ENCODE measurements at regions not wholly inside any gene's neighbourhood (a gene's known extent, or its start where the extent isn't known, plus 50 kb on each side); places are given as distances from the start of the nearest gene placed in this dataset.

DNA sequence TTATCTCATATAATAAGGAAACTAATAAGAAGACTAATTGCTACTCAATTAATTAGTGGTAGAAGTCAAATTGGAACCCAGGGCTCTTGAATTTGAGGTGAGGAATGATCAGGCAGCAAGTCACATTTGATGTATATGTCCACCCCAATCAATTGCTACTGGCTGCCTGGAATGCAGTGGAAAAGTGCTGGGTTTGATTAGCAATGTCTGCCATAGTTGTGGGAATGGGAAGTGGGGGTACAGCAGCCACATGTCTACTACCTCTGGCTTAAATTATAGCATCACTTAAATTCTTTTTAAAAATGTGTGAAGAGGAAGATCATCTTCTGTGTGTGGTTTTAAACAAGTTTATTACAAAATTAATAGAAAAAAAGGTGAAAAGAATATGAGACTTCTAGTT, 50.8 kb upstream of the NAV2 start:
- no peak for DNase-seq

DNA sequence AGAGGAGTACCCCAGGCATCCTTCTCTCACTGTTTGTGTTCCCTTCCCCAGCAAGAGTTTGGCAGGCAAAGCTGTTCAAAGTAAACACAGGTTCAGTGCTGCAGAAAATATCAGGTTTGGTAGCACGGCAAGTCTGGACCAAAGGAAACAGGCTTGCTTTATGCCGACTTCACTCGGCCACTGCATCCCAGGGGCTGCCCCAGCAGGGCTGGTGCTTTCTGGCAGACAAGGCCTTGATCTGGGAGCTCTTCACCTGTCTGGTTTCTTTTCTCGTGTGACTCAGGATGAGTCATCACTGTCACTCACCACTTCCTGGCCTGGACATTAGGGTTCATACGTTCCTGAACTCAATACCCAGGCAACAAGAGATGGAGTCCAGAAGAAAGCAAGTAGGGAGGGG, 52.6 kb upstream of the NAV2 start:
- DNase-seq = no peak

DNA sequence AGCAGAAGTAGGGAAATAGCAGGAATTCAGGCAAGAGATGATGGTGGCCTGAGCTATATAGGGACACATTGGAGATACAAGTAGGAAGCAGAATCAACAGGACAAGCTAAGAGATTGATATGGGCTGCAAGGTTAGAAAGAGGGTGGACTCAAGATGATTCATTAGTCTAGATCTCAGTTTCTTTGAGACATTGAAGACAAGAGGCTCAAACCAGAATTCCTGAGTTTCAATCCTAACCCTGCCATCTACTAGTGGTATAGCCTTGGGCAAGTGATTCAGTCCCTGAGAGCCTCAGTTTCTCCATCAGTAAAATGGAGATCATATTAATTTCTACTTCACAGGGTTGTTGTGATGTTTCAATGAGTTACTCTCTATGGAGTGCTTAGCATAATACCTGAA, 53.1 kb upstream of the NAV2 start:
- no peak for DNase-seq

DNA sequence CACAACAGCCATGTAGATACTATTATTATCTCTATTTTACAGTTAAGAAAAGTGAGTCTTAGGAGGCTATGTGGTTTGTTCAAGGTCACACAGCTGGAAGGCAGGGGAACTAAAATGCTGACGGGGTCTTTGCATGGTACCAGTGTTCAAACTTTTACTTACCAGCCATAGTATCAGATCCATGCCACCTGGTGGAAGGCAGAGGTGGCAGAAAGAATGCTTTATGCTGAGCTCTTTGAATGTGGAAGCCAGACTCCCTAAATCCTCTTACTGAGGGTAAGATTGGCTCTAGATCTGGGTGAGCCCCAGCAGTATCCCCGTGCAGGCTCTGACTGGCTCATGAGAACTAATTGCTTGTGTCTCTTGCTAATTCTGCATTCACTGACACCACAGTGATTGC, 54.3 kb upstream of the NAV2 start:
- no peak for DNase-seq

DNA sequence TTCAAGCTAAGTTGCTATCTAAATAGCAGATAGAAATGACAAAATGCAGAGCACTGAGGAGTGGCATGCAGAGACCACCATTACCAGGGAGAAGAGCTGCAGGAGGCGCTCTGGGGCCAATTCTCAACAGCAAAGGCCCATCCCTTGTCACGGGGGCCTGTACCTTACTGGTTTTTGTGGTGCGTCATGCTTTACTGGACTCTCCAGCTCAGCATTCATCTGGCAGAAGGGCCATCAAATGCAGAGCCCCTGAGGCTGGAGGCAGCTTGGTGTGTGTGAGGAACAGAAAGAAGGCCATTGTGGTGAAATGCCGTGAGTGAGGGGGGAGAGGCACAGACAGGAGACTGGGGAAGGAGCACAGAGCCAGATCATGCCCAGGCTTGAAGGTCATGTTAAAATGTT, 56.5 kb upstream of the NAV2 start:
- no peak for DNase-seq

DNA sequence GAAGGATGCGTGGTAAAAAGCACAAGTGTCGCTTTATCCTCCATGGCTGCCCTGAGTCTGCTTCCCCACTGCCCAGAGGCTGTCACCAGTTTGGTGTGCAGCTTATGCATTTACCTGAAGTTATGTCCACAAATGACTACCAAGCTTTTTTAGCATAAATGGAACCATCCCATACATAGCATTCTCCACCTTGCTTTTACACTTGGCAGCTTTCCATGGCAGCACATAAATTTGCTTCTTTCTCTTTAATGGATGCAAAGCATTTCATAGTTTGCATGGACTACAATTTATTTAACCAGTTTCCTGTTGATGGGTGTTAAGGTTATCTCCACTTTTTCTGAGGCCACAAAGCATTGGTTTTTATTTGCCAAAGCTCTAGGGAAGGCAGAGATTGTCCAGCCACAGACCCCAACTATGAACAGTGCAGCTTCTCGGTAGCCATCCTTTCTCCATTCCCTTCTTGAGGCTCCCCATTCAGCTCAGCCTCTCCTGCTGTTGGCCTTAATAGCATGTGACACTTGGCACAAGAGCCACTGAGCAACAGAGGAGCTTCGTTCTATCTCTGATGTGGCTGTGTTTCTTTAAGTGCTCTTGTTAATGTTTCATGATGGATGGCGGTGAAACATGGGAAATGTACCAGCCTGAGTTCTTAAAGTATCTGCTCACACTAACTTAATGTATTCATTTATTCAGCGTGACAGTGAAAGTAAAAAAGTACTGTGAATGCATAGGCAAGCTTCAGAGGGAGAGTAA, 59.8 kb upstream of the NAV2 start:
- no peak for DNase-seq

DNA sequence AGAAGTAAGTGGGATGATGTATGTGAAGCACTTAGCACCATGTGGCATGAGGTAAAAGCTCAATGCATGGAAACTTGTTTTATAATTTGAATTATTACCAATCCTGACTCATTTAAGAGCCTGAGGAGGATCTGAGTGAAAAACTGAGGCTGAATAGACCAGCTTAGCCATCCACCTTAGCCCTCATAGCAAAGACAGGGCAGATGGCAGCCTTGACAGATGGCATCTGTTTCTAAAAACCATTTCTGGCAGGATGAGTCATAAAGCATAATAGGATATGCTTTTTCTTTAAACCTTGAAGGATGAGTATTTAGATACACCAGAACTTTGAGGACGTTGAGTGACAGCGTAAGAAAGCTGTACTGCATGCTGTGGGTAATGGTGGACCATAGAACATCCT, 61.0 kb upstream of the NAV2 start:
- no peak for DNase-seq

DNA sequence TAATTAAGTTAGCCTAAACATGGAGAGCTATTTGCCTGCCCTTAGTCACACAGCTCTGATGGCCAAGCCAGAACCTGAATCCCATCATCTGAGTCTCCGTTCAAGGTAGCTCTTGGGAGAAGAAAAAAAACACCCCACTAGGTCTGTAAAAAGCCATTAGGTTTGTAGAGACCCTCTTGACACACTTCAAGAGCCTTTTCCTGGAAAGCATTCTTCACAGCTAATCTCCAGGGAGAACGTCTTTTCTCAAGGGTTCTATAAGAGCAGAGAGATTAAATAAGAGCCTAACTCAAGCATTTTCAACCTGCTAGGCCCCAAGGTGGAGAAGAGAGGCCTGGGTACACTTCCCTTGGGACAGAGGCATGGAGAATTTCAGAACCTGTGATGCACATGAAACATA, 61.6 kb upstream of the NAV2 start:
- DNase-seq = no peak

DNA sequence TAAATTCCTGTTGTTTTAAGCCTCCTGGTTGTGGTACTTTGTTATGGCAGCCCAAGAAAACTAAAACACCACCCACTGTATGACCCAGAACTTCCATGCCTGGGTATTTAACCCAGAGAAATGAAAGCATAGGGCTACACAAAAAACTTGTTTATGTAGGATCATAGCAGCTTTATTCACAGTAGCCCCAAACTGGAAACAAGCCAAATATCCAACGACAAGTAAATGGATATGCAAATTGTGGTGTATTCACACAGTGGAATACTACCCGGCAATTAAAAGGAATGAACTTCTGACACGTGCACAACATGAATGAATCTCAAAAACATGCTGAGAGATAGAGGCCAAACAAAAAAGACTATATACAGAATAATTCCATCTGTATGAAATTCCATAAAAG, 62.2 kb upstream of the NAV2 start:
- no peak for DNase-seq

DNA sequence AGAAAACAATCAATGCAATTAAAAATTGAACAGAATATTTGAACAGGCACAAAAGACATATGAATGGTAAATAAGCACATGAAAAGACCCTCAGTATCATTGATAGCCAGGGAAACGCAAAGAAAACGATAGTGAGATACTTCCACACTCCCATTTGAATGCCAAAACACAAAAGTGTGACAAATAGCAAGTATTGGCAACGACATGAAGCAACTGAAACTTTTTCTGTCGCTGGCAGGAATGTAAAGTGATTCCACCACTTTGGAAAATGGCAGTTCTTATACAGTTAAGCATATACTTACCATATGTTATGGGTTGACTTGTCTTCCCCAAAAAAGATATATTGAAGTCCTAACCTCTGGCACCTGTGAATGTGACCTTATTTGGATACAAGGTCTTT, 62.9 kb upstream of the NAV2 start:
- DNase-seq = no peak

DNA sequence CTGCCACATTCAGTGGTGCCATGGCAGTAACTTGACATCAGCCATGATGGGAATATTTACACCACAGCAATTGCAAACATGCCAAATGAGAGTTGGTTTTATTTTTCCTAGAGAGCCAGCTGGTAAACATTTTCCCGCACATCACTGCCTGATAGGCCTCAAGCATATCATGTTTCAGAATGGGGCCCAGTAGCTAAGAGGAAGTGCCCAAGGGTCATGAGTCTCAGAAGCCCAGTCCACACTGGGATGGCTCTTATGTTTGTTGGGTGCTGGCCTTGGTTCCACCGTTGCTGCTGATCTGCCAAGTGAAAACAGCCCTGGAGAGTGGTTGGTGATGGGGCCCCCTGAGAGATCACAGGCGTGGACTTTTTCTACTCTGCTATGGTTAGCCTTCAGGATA, 64.3 kb upstream of the NAV2 start:
- no peak for DNase-seq

DNA sequence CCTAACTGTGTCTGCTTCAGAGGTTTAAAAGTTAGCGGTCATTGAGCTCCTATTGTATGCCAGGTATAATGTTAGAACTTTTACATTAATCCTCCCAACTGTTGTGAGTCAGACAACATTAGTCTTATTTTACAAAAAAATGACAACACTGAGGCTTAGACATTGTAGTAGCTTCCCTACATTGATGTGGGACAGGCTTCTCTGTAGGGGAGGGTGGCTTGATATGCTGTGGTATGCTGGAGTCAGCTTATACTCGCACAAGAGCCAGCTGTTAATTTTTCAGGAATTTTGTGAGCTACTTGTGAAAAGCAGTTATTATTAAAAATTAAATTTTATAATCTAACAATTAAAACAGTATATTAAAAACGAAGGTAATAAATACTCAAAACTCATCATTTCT, 64.8 kb upstream of the NAV2 start:
- DNase-seq = no peak

DNA sequence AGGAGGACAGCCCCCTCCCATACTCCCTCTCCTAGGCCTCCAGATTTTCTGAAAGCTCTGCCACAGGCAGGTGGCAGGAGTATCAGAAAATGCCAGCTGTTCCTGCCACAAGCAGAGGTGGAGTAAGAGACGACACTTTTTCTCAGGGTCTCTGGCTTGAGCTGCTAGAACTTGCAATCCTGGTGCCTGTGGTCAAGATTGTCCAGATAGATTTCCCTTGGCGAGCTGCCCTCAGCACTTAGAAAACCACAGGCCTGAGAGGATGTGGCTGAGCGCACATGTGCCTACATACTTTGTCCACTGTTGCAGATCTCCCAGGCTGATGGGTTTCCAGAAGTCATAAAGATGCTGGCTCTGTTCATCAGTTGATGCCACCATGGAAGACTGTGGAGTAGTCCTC, 65.7 kb upstream of the NAV2 start:
- DNase-seq = no peak

DNA sequence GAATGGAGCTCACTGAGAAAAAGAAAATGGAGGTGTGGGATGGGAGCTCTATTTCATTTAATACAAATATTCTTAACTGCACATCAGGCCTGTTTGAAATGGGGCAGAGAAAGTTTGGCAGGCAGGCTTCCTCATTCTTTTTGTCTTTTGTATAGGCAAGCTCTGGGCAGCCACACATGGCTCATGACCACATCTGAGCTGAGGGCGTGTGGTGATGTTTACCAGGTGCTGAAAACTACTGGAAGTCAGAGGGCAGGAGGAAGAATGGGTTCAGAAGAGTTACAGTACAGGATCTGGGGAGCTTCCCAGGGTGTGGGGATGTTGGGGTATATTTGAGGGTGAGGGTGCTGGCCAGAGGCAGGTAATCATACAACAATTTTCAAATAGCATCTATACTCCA, 66.3 kb upstream of the NAV2 start:
- DNase-seq = no peak

DNA sequence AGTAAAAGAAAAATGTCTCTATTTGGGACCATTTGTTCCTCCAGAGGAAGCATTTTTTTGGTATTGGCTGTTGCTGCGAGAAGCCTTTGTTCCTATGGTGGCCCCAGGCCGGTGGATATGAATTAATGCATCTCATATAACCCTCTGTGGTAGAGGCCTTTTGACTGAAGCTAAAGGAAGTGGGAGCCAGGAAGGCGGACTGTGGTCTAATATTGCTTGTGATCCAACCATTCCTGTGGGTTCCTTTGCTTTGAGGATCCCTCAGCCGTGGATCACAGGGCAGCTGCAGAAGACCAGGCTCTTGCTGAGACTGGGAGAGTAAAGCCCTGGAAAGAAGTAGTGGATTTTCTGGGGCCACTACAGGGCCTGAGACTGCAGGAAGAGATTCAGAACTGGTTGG, 68.3 kb upstream of the NAV2 start:
- DNase-seq = no peak

DNA sequence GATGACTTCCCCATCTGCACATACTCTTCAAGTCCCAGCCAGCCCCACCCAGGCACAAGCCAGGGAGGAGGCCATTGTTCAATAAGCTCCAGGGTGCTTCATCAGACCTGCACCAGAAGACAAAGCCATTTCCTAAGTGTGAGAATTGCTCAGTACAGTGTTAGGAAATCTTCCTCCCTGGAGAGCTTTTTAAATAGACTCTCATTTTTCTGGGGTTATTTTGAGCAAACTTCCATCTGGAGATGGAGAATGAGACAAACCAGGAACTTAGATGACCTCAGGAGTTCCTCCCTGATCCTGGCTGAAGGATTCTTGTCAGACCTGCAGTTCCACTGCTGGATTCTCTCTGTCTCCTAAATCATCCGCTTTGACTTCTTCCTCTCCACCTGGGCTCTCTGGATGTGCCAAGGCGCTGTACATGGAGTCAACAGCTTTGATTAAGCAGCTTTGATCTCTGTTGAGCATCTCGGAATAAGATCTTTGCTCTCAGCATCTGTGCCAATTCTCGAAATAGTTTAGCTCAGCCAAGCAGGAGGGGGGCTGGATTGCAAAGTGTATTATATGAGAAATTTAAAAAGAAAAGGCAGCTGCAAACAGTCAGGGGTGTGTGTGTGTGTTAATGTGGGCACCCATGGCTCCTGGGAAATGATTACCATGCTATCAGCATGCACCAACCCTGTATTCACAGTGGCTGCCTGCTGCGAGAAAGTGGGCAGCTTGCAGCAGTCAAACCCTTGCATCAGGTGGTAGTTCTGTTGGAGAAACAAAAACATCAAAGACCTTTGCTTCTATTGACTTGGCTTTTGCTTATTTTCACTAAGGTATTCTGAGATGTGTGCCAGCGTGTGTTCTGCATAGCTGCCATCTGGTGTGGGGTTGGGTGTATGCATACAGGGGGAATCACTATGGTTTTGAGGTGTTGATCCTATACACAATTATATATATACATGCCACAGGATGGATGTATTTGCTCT, 70.2 kb upstream of the NAV2 start:
- no peak for DNase-seq

DNA sequence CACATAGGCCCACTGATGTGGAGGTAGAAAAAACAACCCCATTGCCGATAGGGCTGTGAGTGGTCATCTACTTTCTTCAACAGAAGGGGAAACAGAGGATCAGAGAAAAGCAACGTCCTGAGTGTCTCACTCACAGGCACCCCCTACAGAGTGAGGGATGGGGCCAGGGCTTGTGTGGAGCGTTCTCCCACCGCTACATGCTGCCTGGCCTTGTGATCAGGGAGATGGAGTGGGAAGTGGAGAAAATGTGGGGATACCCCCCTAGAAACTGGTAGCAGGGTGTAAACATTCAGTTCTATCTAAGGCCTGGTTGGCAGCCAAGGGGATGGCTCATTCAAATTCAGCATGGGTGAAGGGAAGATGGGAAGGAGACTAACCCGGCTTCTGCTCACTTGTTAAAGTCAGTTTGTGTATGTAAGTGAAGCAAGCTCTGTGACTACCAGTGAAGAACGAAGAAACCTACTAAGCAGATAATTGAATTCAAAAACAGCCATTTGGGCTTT, 73.0 kb upstream of the NAV2 start:
- DNase-seq = no peak

DNA sequence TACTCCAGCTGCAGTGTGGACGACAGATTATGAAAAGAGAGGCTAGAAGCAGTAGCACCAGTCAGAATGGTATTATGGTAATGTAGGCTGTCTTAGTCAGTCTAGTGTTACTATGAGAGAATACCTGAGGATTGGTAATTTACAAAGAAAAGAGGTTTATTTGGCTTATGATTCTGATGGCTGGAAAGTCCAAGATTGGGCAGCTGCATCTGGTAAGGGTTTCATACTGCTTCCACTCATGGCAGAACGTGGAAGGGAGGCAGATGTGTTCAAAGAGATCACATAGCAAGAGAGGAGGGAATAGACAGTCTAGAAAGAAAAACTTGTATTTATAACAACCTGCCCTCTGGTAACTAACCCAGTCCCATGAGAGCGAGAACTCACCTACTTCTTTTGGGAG, 77.3 kb upstream of the NAV2 start:
- DNase-seq = no peak

DNA sequence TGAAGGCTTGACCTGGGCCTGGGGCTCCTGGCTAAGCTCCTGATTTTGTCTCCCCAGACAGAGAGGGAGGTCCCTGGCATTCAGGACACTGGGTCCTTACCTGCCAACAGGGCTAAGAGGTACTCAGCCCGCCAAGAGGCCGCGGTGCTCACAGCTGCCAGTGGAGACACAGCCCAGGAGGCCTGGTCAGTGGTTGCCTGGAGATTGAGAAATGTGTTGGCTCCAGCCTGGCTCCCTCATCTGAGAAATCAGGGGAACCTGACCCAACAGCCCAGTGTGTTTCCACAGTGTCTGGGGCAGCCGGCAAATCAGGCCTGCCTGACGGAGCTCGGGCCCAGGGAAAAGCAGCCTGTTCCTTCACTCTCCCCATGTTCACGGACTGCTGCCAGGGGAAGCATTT, 79.4 kb upstream of the NAV2 start:
- DNase-seq = no peak

DNA sequence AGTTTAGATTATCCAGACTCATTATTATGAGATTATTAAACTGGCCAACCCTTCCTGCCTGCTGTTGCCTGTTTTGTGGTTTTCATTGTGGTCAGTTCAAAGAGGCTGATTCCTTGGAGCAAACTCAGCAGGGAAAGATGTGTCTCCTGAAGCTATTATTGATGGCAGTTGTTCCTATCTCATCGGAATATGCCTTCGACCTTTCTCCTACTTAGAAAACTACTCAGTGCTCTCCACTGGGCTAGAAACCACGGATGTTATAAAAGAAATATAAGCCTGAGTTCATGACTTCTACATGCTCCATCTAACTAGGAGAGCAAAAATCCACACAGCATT, 80.2 kb upstream of the NAV2 start:
- DNase-seq = no peak

DNA sequence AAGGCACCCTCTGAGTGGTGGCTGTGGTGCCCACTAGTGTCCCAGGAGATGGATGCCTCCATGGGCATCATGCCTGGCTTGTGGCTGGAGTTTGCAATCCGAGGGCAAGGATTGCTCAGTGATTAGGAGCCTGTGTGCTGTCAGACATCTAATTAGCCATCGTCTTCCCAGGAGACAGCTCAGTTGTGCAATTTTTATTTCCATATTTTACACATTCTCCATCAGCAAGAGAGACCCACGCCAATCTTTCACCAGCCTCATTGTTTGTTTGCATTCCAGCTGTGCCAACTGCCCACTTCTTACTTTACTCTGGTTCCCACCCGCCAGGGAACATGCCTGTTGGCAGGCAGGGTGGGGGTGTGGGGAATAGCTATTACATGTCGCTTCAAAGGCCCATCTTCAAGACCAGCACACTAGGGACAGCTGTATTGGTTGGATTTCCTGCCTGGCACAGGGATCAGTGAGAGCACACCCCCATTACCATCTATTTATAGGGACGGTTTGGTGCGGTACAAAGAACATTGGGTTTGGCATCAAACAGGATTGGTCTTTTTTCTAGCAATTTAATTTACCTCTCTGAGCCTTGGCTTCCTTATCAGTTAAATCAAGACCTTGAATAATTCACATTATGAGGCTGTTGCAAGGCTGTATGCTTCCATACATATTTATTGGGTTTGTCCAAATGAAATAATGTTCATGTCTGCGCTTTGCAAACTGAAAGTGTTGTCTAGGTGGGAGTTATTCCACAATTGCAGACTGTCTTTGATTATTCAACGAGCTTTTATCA, 80.7 kb upstream of the NAV2 start:
- DNase-seq = no peak

DNA sequence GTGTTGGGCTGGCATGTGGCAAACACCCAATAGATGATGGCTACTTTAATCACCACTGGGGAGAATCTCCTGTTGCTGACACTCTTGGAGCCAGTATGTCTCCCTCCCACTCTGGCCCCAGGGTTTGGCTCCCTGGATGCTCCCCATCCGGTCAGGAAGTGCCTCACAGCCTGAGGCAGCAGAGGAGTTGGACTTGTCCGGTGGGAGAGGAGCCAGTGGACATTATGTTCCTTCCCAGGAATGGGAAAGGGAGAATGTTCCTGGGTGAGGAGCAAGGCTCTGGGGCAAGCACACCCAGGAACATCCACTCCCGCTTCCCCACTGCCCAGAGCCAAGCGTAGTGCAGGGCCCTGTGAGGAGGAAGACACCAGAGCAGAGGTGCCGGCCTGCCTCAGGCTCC, 84.6 kb upstream of the NAV2 start:
- no peak for DNase-seq

DNA sequence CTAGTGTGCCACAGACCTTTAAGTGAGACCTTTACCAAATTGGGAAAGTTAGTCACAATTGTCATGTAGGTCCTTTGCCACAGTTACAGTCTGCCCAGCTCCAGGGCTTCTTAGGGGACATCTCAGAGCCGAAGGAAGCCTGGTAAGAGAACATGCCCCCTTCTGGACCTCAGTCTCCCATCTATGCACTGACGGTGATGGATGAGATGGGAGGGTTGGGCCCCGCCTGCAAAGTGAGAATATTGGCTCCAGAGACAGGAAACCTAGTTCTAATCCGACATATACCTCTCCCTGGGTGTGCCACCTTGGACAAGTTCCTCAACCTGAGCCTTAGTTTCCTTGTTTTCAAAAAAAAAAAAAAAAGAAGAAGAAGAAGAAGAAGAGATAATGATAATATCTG, 85.1 kb upstream of the NAV2 start:
- no peak for DNase-seq

DNA sequence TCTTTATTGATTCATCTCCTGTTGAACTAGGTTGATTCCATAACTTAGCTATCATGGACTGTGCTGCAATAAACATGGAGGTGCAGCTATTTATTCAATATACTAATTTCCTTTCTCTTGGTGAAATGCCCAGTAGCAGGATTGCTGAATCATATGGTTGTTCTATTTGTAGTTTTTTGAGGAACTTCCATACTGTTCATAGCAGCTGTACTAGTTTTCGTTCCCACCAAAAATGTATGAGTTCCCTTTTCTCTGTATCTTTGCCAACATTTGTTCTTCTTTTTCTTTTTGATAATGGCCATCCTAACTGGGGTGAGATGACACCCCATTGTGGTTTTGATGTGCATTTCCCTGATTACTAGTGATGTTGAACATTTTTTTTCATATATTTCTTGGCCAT, 87.2 kb upstream of the NAV2 start:
- no peak for DNase-seq

Data from activated CD8-positive, alpha-beta memory T cell treated with anti-CD3 and anti-CD28 coated beads, Interleukin-2, amount 50 U/mL, for 4 hours (primary cell).